Thoracic aorta (tissue), 2 donors: ENCODE measurements at regions not wholly inside any gene's neighbourhood (a gene's known extent, or its start where the extent isn't known, plus 50 kb on each side); places are given as distances from the start of the nearest gene placed in this dataset.

Experiments
- ATAC-seq: fragments of 150-250 bp; one replicate; pipeline ENCODE4 v1.8.0; 2017; ENCODE audit warnings: low read depth; ENCODE audit not compliant: insufficient number of reproducible peaks, low FRiP score
- DNase-seq: peaks from one replicate; pipeline ENCODE4 v3.0.0-alpha.2; 2020; ENCODE audit warnings: low spot score
- H3K27ac ChIP-seq, 2 donors: fragments of 200-600 bp; sonication (generic); 1 replicate in 1 of 2; 2 replicates in 1 of 2; pipeline ENCODE4 v1.5.1; 2016; ENCODE audit warnings: mild to moderate bottlenecking in 2 of 2, moderate library complexity in 2 of 2
- H3K27me3 ChIP-seq: fragments of 200-600 bp; sonication (generic); replicated peaks from 2 replicates; pipeline ENCODE4 v1.6.0; 2016; ENCODE audit warnings: mild to moderate bottlenecking; ENCODE audit not compliant: insufficient read depth
- H3K36me3 ChIP-seq: fragments of 200-600 bp; sonication (generic); one replicate; pipeline ENCODE4 v1.5.1; 2016
- H3K4me1 ChIP-seq, 2 donors: fragments of 200-600 bp; sonication (generic); 1 replicate in 1 of 2; 2 replicates in 1 of 2; pipeline versions ENCODE4 v1.5.1 to v1.6.0; 2016; ENCODE audit warnings: low read depth in 2 of 2, mild to moderate bottlenecking in 1 of 2; ENCODE audit not compliant: control insufficient read depth in 1 of 2
- H3K4me3 ChIP-seq: fragments of 200-600 bp; sonication (generic); 2 replicates; pipeline ENCODE4 v1.5.1; 2016; ENCODE audit warnings: mild to moderate bottlenecking
- H3K9me3 ChIP-seq: fragments of 200-600 bp; sonication (generic); 2 replicates; pipeline ENCODE4 v1.5.1; 2016
- CTCF ChIP-seq: fragments of 200-600 bp; sonication (generic); IDR thresholded peaks from one replicate; pipeline ENCODE4 v1.5.1; 2019; ENCODE audit warnings: antibody characterized with exemption

DNA sequence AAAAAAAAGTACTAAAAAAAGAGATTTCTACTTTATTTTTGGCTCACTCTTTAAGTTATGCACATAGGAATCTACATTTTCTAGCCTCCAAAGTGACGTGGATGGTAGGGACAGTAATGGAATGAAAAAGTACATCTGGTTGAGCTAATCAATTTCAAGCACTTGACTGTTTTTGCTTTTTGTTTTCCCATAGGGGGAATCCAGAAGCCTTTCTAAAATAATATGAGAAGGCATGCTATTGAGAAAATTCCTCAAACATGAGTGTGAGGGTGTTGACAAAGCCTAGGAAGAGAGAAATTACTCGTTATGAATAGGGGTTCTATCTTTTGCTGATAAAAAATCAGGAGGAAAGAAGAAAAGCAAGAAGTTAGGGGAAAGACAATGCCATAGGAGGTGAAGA lies 242.5 kb upstream of the PUDP start:
- H3K4me1 ChIP-seq: no peaks in the 10 kb centered on the region
- no peaks in the 10 kb centered on the region for H3K9me3 ChIP-seq
- DNase-seq (no peak), ATAC-seq (no peak)
- H3K36me3 ChIP-seq: no peaks in the 10 kb centered on the region
- no peak overlapping the region for H3K4me3 ChIP-seq
- H3K27me3 ChIP-seq: no peaks in the 10 kb centered on the region
- TF ChIP-seq CTCF: no peak
- H3K27ac ChIP-seq: no peak overlapping the region

DNA sequence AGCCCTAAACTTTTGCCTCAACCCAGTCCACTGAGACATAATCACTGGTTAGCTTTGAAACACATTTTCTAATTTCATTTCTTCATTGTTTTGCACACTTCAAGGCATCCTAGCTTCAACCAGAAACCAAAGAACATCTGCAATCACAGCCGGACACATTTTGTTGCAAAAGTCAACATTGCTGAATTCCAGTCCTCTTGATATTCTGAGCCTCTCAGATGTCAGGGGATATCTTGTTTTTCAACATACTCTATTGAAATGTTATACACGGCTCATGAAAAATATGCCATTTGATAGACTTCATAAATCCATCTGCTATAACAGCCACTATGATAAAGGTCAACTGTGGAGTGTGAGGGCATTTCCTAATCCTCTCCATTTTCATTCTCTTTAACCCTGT lies 241.6 kb upstream of the PUDP start:
- DNase-seq (no peak), ATAC-seq (no peak)
- H3K4me1 ChIP-seq: no peaks in the 10 kb centered on the region
- H3K4me3 ChIP-seq: no peak overlapping the region
- H3K36me3 ChIP-seq: no peaks in the 10 kb centered on the region
- H3K9me3 ChIP-seq: no peaks in the 10 kb centered on the region
- TF ChIP-seq CTCF: no peak
- H3K27me3 ChIP-seq: no peaks in the 10 kb centered on the region
- no peak overlapping the region for H3K27ac ChIP-seq

GRCh38 chrX:7385131-7385530 lies 237.2 kb upstream of the PUDP start:
- ATAC-seq: no peak
- DNase-seq: no peak
- H3K27me3 ChIP-seq: no peaks in the 10 kb centered on the region
- H3K4me3 ChIP-seq: no peak overlapping the region
- TF ChIP-seq CTCF: no peak
- no peak overlapping the region for H3K27ac ChIP-seq
- H3K4me1 ChIP-seq: no peaks in the 10 kb centered on the region
- no peaks in the 10 kb centered on the region for H3K36me3 ChIP-seq
- no peaks in the 10 kb centered on the region for H3K9me3 ChIP-seq

- no peaks in the 10 kb centered on the region for H3K27me3 ChIP-seq
- H3K27ac ChIP-seq: no peak overlapping the region
- ATAC-seq: no peak
- TF ChIP-seq CTCF: no peak
- H3K36me3 ChIP-seq: no peaks in the 10 kb centered on the region
- H3K9me3 ChIP-seq: no peaks in the 10 kb centered on the region
- H3K4me3 ChIP-seq: no peak overlapping the region
- DNase-seq: no peak
- H3K4me1 ChIP-seq: no peaks in the 10 kb centered on the region
These were observed 230.5 kb upstream of the PUDP start for GRCh38 chrX:7378406-7378805.

- no peak for ATAC-seq
- no peak for TF ChIP-seq CTCF
- H3K4me3 ChIP-seq: no peak overlapping the region
- H3K36me3 ChIP-seq: no peaks in the 10 kb centered on the region
- no peak overlapping the region for H3K27ac ChIP-seq
- H3K27me3 ChIP-seq: no peaks in the 10 kb centered on the region
- no peaks in the 10 kb centered on the region for H3K4me1 ChIP-seq
- H3K9me3 ChIP-seq: no peaks in the 10 kb centered on the region
- no peak for DNase-seq
These were observed 225.0 kb upstream of the PUDP start for GRCh38 chrX:7372825-7373525.
